GM04503 (cell line): ENCODE measurements at regions not wholly inside any gene's neighbourhood (a gene's known extent, or its start where the extent isn't known, plus 50 kb on each side); places are given as distances from the start of the nearest gene placed in this dataset.

Experiments used
- DNase-seq: peaks from one replicate; pipeline ENCODE4 v3.0.0-alpha.2; 2012; ENCODE audit warnings: low read depth

DNA sequence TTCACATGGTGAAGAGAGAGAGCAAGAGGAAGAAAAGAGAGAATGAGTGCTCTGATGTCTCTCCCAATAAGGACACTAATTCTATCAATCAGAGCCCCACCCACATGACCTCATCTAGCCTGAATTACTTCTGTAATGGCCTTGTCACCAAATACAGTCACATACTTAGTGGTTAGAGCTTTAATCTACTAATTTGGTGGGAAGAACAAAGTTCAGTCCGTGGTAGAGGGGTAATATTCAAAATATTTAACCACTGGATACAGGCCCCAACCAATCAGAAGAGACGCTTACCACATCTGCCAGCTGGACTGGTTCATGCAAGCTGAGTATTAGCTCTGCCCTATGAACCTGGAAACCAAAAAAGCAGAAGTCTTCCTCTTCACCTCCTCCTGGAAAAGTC lies 336.3 kb upstream of the NFE2L3 start:
- DNase-seq: no peak

DNA sequence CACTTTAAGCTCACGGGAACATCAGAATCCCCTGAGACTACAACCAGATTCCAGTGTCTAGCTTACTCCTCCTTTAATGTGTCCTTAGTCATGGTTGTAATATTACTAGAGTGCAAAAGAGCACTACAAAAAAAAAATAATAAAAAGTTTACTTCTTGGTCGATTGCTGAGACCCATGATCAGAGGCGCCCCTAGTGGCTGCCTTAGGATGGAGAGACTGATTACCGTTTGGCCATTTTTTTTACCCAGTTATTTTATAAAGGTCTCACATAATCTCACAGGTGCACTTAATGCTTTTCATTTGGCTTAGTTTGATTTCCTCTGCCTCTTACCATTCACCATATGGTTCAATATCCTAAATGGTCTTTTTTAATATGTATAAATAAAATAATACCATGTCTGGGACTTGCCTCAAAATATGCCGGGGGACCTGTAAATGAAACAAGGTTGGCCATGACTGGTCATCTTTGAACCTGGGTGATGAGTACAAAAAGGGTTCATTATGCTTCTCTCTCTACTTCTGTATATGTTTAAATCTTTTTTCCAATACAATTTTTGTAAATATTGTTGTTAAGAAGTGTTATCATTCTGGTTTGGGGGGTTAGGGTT lies 331.5 kb upstream of the NFE2L3 start:
- DNase-seq: no peak

DNA sequence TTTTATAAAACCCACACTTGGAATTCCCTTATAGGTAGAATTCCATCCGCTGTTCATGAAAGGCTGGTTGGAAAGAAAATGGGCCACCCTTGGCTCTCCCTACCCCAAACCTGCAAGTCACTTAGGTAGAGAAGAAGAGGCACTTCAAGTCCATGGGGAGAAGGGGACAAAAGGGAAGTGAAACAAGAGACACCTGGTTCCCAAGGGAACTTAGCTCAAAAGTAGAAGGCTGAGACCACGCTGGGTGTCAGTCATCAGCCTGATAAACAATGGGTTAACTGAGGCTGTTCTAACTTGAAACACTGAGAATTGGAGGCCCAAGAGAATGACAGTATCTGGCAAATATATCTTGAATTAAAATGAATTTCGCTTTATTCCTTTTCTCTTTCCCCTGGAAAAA lies 330.8 kb upstream of the NFE2L3 start:
- DNase-seq: no peak

DNA sequence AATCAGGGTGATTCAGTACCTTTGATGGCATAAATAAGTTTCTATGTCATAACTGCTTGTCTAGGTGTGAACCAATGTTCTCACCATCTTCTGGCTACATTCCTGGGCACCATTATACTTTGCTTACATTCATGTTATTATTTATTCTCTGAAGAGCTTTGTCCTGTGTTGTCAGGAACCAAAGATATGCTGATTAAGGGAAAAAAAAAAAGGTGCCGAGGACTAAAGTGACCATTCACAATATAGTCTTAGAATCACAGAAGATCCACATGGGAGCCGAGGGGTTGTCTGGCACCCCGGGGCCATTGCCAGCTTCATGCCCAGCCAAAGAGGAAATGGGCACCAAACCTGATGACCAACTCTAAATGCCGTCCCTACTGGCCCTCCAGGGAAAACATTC lies 329.2 kb upstream of the NFE2L3 start:
- no peak for DNase-seq

DNA sequence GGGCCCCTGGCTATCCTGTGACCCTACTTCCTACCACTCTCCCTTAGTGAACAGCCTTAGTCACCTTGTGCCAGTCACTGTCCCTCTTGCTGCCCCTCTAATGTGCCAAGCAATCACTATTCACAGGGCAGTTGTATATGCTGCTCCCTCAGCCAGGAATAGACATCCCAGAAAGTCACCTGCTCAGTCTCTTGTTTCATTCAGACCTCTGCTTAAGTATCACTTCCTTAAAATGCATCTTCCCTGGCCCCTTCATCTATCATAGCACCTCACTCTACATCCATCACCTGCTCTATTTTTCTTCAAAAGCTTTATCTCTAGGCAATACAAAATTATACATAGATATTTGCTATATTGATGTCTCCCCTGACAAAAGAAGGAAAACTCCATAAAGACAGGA lies 328.4 kb upstream of the NFE2L3 start:
- no peak for DNase-seq

DNA sequence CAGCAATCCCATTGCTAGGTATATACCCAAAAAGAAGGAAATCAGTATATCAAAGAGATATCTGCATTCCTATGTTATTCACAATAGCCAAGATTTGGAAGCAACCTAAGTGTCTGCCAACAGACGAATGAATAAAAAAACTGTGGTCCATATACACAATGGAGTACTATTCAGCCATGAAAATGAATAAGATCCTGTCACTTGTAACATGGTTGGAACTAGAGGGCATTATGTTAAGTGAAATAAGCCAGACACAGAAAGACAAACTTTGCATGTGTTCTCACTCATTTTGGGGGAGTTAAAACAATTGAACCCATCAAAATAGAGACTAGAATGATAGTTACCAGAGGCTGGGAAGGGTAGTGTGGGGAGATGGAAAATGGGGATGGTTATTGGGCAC lies 323.5 kb upstream of the NFE2L3 start:
- DNase-seq: no peak

DNA sequence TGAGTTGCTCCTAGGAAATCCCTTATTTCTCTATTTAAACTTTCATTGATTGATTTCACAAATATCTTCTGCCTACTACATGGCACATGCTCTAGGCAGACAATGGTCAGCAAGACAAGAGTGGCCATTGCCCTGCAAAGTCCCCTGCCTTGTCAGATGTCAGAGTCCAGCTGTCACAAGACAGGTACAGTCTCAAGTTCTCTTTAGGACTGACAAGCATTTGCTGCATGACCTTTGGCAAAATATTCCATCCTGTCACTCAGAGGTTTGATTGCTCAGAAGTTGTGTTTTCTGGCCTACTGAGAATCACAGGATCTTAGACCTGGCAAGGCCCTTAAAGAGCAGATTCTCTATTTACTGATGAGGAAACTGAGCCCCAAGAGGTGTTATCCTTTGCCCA lies 322.3 kb upstream of the NFE2L3 start:
- no peak for DNase-seq

DNA sequence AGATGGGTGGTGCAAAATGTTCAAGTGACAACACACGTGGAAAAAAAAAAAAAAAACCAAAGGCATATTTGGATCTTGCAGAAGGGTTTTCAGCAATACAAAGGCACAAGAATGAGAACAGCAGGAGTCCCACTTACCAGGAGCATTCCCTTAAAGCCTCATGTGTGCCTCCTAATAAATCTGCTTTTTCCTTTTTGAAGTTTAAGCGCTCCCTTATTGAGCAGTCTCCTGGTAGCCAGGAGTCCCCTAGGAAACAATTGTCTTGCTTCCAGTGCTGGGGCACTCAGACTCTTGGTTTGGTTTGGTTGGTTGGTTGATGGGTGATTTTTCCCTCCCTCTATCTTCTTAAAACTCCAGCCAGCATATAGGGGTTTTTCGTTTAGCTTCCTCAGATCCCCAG lies 321.8 kb upstream of the NFE2L3 start:
- no peak for DNase-seq

DNA sequence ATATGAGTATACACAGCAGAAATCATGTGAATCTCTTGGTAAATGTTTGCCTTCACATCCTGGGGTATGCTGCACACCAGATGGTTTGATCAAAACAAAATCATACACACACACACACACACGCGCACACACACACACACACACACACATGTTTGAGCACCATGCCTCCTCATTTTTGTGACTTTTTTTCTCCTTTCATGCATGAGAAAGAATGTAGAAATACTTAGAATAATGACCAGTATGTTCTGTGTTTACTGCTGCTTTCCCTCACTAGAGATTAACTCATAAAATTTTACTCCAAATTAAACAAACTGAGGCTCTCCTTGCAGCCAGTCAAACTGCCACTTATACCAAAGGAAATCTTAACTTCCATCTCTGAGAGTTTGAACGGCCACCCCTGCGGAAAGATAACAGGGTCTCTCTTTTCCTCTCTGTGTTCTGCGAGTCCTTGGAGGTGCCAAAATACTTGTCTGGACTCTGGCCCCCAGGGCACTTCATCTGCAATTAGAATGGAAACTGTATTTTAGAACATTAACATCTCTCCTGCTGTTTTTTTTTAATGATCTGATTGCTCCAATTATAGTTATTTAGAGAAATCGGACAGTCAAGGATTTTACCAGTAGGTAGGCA lies 320.8 kb upstream of the NFE2L3 start:
- DNase-seq: no peak

DNA sequence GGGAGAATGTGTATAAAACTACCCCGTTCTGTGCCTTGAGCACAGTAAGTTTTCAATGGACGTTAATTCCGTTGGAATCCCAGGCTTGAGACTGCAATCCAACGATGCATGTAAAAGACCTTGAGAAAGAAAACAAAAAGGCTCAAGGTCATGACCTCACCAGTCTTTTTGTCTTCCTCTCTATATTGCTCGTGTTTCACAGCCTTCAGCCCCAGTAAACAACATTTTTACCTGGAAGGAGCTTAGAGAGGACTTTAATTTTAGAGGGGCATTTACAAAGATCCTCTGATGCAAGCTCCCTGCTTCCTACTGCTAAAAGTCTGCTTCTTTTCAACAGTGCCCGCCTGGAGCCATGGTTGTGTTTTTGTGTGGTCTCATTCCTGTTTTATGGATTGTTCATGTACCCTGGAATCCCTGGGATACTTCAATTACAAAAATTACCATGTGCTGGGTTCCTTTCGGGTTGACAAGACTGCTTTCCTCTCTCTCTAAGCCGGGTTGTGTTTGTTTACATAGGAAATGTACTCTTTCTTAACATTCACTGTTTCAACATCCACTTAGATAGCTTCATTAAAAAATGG lies 320.1 kb upstream of the NFE2L3 start:
- DNase-seq: no peak

DNA sequence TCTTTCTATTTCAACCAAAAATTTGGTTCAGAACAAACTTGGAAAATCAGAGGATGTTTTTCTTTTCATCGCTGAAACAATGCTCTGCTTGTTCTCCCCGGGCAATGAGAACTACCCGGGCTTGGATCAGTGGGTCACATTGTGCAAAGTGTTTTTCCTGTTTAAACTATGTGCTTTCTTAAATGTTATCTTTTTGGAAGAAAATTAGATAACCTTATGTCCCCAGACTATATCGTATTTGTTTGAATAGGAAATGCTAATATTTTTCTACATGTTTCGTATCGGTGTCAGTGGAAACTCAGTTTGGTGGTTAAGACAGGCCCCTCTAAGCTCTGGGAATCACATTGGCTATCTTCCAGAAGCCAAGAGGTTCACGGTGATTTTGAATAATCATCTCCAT lies 319.5 kb upstream of the NFE2L3 start:
- no peak for DNase-seq

DNA sequence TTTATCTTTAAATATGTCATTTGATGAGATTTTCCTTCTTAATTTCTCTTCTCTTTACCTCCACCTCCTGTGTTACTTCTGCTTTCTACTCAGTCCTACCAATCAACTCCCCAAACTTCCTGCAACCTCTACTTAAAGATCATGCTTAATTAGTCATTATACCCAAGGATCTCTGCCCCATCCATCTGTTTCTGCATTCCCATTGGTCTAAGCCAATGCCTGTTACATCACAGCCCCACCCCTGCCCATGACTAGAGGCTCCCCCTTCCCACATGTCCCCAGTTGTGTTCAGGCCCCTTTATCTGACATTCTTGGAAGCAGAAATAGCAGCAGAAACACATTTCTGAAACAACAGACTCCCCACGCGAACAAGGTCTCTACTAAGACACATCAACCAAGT lies 319.1 kb upstream of the NFE2L3 start:
- no peak for DNase-seq

DNA sequence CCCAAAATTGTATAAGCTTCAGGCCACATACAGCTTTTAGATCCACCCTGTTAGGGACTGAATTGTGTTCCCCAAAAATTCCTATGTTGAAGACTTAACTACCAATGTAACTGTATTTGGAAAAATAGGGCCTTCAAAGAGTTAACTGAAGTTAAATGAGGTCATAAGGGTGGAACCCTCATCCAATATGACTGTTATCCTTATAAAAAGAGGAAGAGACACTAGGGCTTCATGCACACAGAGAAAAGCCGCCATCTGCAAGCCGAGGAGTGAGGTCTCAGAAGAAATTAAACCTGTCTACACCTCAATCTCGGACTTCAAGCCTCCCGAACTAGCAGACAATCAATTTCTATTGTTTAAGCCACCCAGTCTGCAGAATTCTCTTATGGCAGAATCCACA lies 317.9 kb upstream of the NFE2L3 start:
- DNase-seq: no peak

DNA sequence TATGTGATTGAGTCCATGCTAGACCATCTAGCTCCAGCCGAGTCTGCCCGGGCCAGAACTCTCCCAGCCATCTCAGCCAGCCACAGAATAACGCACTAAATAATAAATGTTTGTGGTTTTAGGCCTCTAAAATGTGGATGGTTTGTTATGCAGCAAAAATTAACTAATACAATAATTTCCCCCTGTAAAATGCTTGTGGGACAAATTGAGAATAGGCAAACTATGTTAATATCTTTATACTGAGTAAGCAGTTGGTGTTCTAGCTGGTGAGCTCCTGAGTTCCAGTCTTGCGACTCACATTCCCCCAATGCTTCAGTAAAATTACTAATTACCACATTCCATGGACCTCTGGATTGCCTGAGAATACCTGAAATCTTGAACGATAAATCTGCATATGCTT lies 316.8 kb upstream of the NFE2L3 start:
- DNase-seq: peak; percentile 67

DNA sequence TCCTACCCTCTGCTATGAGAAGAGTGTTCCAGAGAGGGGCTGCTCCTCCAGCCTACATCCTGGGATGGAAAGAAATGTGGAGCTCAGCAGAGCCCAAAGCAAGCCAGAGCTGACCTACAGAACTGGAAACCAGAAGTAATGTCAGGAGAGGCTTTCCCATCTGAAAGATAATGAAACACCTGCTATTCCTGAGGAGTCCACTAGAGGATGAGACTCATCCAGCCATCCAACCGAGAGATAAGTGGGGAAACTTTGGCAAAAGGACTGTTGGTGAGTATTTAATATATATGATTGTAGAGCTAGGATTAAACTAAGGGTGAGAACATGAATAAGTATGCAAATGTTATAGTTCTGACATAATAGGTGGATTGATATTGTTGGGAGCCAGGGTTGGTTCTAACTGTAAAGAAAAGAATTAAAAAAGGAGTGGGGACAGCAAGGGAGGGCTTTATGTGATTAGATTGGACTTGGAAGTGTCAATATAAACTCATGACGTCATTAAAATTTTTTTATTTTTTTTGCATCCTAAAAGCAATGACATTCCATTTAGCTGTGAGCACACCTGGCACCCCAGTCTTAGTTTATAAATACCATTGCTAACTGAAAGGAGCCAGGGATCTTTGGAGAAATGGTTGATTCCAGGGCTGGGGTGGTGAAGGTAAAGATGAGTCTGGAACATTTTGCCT lies 312.8 kb upstream of the NFE2L3 start:
- no peak for DNase-seq

DNA sequence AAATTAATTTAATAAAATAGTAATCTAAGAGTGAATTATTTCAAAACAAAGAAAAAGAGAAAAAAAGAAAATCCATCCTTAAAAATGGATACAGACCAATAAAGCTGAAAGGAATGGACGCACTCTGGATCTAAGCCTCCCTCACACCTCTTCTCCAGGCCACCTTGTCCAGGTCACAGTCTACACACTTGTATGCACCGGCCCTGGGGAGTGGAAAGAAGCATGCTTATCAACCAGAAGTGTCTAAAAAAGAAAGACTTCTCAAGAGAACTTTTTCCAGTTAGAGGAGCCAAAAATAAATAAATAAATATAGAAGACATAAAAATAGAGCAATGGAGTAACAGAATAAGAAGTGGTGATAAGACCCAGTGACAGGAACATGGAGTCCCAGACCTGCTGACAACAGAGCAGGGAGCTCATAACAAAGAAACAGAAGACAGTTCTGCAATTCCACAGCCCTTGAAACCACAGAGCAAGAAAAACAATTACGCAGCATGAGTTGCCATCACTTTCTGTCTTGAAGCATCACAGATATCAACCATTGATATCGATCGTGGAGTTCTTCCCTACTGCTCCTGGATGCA lies 311.7 kb upstream of the NFE2L3 start:
- no peak for DNase-seq

DNA sequence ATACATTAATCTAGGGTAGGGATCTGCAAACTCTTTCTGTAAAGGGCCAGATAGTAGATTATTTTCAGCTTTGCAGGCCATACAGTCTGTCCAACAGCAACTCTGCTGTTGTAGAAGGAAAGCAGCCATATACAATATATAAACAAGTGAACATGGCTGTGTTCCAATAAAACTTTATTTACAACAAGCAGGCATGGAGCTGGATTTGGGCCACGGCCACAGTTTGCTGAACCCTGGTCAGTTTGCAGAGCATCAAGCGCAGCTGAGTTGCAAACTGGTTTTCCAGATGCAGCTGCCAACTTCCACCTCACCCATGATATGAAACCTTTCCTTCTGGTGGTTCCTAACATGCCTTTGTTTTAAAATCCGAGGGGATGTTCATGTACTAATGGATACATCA lies 310.4 kb upstream of the NFE2L3 start:
- no peak for DNase-seq

DNA sequence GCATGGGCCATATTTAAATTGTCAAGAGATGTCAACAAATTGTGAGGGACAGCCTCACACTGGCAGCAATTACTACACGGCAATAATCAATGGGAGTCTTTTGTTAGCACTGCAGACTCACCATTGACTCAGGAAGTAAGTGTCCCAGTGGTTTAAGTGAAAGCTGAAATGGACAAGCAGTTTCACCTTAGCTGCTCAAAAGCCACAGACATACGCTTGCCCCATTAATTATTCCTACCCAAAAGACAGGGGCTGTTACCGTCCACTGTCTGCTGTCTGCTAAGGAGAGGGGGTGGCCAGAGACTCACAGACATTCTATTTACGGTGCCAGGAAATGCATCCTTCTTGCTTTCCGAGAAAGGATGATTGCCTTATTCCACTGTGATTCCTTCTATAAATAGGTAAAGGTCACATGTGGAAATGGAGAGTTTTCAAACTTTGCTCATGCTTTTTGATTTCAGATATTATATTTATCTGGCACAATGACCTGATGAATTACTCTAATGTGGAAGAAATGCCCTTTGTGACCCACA lies 309.7 kb upstream of the NFE2L3 start:
- no peak for DNase-seq

DNA sequence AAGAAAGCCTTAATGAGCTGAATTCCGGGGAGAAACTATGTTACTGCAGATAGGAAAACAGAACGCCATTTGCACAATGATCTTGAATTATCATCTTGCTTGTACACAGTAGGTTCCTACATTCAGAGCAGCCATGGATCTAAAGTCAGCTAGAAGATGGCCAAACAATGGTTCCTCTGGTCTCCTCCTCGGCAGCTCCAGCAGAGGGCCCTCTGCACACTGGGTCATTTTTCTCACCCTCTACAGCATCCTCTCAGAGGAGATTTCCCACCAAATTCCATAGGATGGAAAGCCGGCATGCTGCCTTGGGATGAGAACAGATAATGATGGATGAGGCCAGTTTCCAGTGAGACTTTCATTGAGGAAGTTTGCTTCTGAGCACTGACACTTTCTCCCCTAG lies 308.5 kb upstream of the NFE2L3 start:
- DNase-seq: no peak

DNA sequence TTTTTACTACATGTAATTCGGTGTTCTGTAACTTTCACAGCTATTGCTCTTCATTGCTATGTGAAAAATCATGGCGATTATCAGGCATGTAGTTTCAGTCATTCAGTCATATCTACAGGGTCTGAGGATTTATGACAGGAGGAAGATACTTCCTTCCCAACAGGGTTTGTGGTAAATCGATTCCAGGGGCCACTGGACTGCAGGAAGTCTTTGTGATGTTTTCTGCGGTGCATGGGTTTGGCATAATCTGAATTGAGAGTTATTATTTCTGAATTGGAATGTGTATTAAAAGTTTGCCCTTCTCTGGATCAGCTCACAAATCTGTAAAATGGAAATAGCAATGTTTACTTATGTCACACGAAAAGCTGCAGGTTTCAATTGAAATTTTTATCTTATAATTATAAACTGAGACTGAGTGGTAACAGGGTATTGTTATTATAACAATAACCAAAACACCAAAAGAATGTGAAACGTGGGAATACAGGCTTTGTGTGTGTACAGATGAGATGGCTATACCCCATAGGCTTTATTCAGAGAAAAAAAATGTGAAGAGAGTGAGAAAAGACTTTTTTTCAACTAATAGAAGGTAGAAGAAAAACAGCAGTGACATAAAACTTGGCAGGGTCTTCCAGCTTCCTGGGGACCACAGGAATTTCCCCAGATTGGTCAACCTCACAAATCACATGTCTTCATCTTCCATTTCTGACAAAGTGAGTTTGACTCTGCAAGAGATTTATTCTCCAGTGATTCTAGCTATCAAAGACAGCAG lies 307.7 kb upstream of the NFE2L3 start:
- DNase-seq: no peak

DNA sequence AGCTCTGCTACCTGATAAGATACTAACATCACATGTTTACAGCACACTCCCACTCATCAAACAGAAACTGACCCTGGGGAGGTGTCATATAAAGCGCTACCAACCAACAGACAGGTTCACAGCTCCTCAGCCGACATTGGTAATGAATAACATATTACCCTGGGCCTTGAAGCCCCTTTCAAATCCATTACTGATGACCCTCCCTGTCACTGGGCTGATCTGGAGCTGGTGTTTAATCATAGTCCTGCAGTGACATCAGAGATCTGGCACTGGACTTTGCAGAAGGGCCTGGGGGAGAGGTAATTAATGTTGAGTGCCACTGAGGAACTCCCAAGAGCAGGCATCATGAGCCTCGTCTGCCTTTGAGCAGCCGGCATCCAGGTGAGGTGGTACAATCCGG lies 306.5 kb upstream of the NFE2L3 start:
- no peak for DNase-seq

DNA sequence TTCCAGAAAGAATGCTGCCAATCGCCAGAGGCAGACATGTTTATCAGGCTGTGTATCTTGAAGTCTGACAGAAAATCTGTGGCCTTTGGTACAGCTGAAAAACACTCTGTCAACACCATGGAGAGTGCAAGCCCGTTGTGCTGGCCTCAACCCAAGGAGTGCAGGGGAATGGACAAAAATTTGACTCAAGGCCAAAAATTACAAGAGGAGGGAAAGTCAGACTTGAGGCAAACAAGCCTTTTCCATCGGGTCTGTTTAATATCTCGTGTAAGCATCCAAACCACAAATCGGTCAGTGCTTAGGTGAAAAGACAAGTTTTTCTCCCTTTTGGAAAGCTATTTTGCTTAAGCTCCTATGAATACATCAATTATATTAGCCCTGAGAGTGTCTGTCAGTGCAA lies 305.3 kb upstream of the NFE2L3 start:
- DNase-seq: no peak
